ENCODE measurements at regions not wholly inside any gene's neighbourhood (a gene's known extent, or its start where the extent isn't known, plus 50 kb on each side); places are given as distances from the start of the nearest gene placed in this dataset.

GRCh38 chr1:187433598-187433997 lies 604.8 kb downstream of the PLA2G4A start:
- no peak for TF ChIP-seq EZH2phosphoT487 (IDR thresholded peaks at IDR 0.05; ENCODE audit: low read depth)
- TF ChIP-seq CTCF (IDR thresholded peaks at IDR 0.05; ENCODE audit: low read depth, low read length) = no peak

All from OCI-LY3 (cell line).